SJSA1 (cell line): ENCODE measurements at regions not wholly inside any gene's neighbourhood (a gene's known extent, or its start where the extent isn't known, plus 50 kb on each side); places are given as distances from the start of the nearest gene placed in this dataset.
A peak's percentile ranks its signal among the peaks of the same experiment; 100 is the strongest.
"Not testable (repeated sequence)": the region's sequence is repeated elsewhere in the genome, so short reads cannot be mapped to it uniquely, and the experiment has no call there.

Experiments
- DNase-seq, 2 experiments: peaks; one replicate each; pipeline ENCODE4 v3.0.0-alpha.2; 2015 to 2020; ENCODE audit warnings: low spot score in 2 of 2, low read depth in 1 of 2
- H3K27ac ChIP-seq: fragments of 250-450 bp; sonication (Bioruptor Pico); 2 replicates; pipeline ENCODE4 v1.5.1; 2020; ENCODE audit warnings: mild to moderate bottlenecking, moderate library complexity
- H3K27me3 ChIP-seq: fragments of 250-450 bp; sonication (Bioruptor Pico); replicated peaks from 2 replicates; pipeline ENCODE4 v1.5.1; 2020; ENCODE audit warnings: mild to moderate bottlenecking, moderate library complexity
- H3K36me3 ChIP-seq: fragments of 250-450 bp; sonication (Bioruptor Pico); 2 replicates; pipeline ENCODE4 v1.5.1; 2020; ENCODE audit warnings: mild to moderate bottlenecking
- H3K4me1 ChIP-seq: fragments of 250-450 bp; sonication (Bioruptor Pico); replicated peaks from 2 replicates; pipeline ENCODE4 v1.6.1; 2021; ENCODE audit warnings: mild to moderate bottlenecking
- H3K4me3 ChIP-seq: fragments of 250-450 bp; sonication (Bioruptor Pico); 2 replicates; pipeline ENCODE4 v1.5.1; 2020; ENCODE audit warnings: mild to moderate bottlenecking
- H3K9me3 ChIP-seq: fragments of 250-450 bp; sonication (Bioruptor Pico); replicated peaks from 2 replicates; pipeline ENCODE4 v1.5.1; 2020; ENCODE audit warnings: mild to moderate bottlenecking

GRCh38 chr1:230569201-230569600 is 73.1 kb upstream of the COG2 start:
- H3K27me3 ChIP-seq, result no peaks in the 10 kb centered on the region
- no peaks in the 10 kb centered on the region for H3K4me1 ChIP-seq
- no peak overlapping the region for H3K27ac ChIP-seq
- no peak for DNase-seq
- no peaks in the 10 kb centered on the region for H3K9me3 ChIP-seq
- no peaks in the 10 kb centered on the region for H3K36me3 ChIP-seq
- no peak overlapping the region for H3K4me3 ChIP-seq

DNA sequence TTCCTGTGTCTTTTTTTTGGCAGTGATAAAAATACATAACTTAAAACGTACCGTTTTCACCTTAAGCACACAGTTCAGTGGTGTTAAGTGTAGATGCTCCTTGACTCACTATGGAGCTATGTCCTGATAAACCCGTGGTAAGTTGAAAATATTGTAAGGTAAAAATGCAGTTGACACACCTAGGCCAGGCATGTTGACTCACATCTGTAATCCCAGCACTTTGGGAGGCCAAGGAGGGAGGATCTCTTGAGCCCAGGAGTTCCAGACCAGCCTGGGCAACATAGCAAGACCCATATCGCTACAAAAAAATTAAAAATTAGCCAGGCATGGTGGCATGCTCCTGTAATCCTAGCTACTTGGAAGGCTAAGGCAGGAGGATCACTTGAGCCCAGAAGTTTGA is 73.6 kb upstream of the COG2 start:
- Histone ChIP-seq H3K36me3 (no peaks in the 10 kb centered on the region), H3K4me3 (no peak overlapping the region), H3K27ac (no peak overlapping the region), H3K9me3 (no peaks in the 10 kb centered on the region), H3K27me3 (no peaks in the 10 kb centered on the region), H3K4me1 (no peaks in the 10 kb centered on the region)
- DNase-seq, result no peak

DNA sequence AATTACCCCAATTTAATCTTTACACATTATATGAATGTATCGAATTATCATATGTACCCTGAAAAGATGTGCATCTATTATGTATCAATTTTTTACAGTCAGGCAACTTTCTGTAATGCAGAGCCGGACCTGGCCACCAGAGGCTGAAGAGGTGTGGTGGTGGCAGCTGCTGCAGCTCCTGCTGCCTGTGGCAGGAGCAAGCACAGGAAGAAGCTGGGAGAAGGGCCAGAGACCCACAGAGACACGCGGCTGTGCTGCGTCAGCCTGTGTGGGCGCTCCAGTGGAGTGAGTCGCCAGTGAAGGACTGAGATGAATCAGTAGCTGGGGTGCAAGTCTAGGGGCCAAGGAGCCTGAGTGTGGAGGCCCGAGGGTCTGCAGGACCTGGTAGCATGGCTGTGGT is 74.3 kb upstream of the COG2 start:
- no peak overlapping the region for H3K4me3 ChIP-seq

DNA sequence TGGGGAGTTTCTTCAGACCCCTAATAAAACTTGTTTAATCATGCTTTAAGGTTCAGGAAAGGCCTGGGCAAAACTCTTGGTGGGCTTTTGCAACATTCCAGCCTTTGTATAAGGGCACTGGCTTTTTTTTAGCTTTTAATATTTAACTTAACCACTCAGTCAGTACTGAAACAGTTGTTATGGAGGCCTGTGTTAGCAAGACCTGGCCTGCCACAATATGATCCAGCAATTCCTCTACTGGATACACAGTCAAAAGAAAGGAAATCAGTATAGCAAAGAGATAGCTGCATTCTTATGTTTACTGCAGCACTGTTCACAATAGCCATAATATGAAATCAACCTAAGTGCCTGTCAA is 75.1 kb upstream of the COG2 start:
- Histone ChIP-seq H3K9me3 (no peaks in the 10 kb centered on the region), H3K27ac (no peak overlapping the region), H3K27me3 (no peaks in the 10 kb centered on the region), H3K4me3 (no peak overlapping the region), H3K36me3 (no peaks in the 10 kb centered on the region), H3K4me1 (no peaks in the 10 kb centered on the region)
- DNase-seq, result no peak

More for the DNA sequence above, 74.3 kb upstream of the COG2 start:
- no peaks in the 10 kb centered on the region for H3K9me3 ChIP-seq
- no peaks in the 10 kb centered on the region for H3K27me3 ChIP-seq
- no peak overlapping the region for H3K27ac ChIP-seq
- H3K4me1 ChIP-seq, result no peaks in the 10 kb centered on the region
- H3K36me3 ChIP-seq, result no peaks in the 10 kb centered on the region
- no peak for DNase-seq

DNA sequence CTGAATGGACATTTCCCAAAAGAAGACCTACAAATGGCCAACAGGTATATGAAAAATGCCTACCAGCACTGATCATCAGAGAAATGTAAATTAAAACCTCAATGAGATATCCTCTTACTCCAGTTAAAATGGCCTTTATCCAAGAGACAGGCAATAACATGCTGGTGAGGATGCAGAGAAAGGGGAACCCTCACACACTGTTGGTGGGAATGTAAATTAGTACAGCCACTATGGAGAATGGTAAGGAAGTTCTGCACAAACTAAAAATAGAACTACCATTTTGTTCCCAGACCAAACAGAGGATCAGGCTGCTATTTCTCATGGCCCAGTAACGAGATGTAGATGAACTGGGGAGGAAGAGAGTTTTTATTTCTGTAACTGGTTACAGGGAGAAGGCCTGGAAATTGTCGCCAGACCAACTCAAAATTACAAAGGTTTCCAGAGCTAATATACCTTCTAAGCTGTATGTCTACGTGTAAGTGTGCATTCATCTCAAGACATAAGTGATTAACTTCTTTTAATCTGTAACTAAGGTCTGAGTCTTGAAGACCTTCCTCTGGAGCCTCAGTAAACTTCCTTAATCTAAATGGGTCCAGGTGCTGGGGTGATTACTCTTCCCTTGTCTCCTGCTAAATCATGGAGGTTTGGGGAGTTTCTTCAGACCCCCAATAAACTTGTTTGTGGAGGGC is 75.6 kb upstream of the COG2 start:
- H3K9me3 ChIP-seq, H3K4me3 ChIP-seq, DNase-seq: not testable (repeated sequence)

GRCh38 chr1:230565141-230565540 is 77.1 kb upstream of the COG2 start:
- no peaks in the 10 kb centered on the region for H3K9me3 ChIP-seq
- no peak overlapping the region for H3K4me3 ChIP-seq

More for the DNA sequence above, 75.6 kb upstream of the COG2 start:
- H3K27me3 ChIP-seq, H3K36me3 ChIP-seq, H3K4me1 ChIP-seq, H3K27ac ChIP-seq: not testable (repeated sequence)

GRCh38 chr1:230563591-230563990 is 78.7 kb upstream of the COG2 start:
- no peak for DNase-seq
- Histone ChIP-seq H3K36me3 (no peaks in the 10 kb centered on the region), H3K27me3 (no peaks in the 10 kb centered on the region), H3K9me3 (no peaks in the 10 kb centered on the region), H3K4me1 (no peaks in the 10 kb centered on the region), H3K4me3 (no peak overlapping the region), H3K27ac (no peak overlapping the region)

More at GRCh38 chr1:230565141-230565540, 77.1 kb upstream of the COG2 start:
- DNase-seq, result no peak
- no peaks in the 10 kb centered on the region for H3K4me1 ChIP-seq
- no peaks in the 10 kb centered on the region for H3K36me3 ChIP-seq
- H3K27ac ChIP-seq, result no peak overlapping the region
- no peaks in the 10 kb centered on the region for H3K27me3 ChIP-seq

GRCh38 chr1:230561570-230561969 is 80.7 kb upstream of the COG2 start:
- Histone ChIP-seq H3K4me1 (no peaks in the 10 kb centered on the region), H3K27me3 (no peaks in the 10 kb centered on the region), H3K4me3 (no peak overlapping the region), H3K27ac (no peak overlapping the region), H3K9me3 (no peaks in the 10 kb centered on the region), H3K36me3 (no peaks in the 10 kb centered on the region)
- DNase-seq, result no peak

GRCh38 chr1:230558324-230558723 is 84.0 kb upstream of the COG2 start:
- no peak overlapping the region for H3K4me3 ChIP-seq
- H3K4me1 ChIP-seq, result no peaks in the 10 kb centered on the region
- no peaks in the 10 kb centered on the region; the same call in 1 of the 2 replicates for H3K9me3 ChIP-seq
- no peak for DNase-seq
- H3K27ac ChIP-seq, result no peak overlapping the region
- no peaks in the 10 kb centered on the region for H3K27me3 ChIP-seq
- H3K36me3 ChIP-seq, result no peaks in the 10 kb centered on the region

DNA sequence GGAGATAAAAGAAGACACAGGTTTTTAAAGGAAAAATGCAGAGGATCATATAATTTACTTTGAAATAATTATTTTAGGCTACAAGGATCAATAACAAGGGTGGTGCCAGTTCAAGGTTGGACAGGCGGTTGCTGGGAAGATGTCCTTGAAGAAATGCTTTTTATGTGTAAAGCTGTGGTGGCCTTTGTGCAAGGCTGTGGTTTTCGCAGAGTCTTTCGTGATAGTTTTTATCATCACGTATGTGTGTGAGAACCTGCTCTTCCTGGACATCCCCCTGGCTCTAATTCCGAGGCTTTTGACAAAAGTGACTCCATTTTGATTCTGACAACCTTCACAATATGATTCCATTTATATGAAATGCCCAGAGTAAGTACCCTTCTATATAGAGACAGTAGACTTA is 85.8 kb upstream of the COG2 start:
- H3K4me1 ChIP-seq, result no peaks in the 10 kb centered on the region
- H3K27me3 ChIP-seq, result no peaks in the 10 kb centered on the region
- DNase-seq, result no peak
- H3K27ac ChIP-seq, result no peak overlapping the region
- H3K9me3 ChIP-seq, result no peaks in the 10 kb centered on the region; the same call in 1 of the 2 replicates
- H3K36me3 ChIP-seq, result no peaks in the 10 kb centered on the region
- H3K4me3 ChIP-seq, result no peak overlapping the region

DNA sequence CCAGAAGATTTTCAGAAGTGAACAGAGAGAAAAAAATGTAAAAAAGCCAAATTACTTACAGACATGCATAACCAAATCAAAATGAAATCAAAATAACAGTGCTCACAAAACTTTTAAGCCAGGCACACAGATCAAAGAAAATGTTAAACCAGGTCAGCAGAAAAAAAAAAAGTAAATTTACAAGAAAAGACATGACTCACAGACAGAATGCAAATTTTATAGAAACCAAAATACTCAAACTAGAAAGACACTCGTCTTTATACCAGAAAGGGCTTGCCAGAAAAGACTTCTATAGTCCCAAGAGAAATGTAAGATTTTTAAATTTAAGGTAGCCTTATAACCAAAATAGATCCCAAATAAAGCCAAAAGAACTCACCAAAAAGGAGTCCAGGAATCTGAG is 86.5 kb upstream of the COG2 start:
- Histone ChIP-seq H3K9me3 (no peaks in the 10 kb centered on the region; the same call in 1 of the 2 replicates), H3K4me1 (no peaks in the 10 kb centered on the region), H3K36me3 (no peaks in the 10 kb centered on the region), H3K27ac (no peak overlapping the region), H3K27me3 (no peaks in the 10 kb centered on the region), H3K4me3 (no peak overlapping the region)
- DNase-seq, result no peak

DNA sequence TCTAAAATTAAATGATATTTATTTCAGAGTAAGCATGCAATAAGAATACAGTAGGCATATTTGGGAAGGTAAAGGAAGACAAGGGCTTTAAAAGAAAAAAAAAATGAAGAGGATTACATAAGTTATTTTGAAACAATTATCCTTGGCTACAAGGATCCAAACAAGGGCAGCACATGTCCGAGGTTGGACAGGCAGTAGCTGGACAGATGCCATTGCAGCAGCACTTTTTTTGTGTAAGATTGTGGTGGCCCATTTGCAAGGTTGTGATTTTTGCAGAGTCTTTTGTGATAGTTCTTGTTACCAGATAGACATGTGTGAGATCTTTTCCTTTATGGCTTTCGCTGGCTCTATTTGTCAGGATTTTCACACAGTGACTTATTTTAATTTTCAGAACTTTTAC is 89.4 kb upstream of the COG2 start:
- Histone ChIP-seq H3K27me3 (no peaks in the 10 kb centered on the region), H3K9me3 (no peaks in the 10 kb centered on the region; the same call in 1 of the 2 replicates), H3K36me3 (no peaks in the 10 kb centered on the region), H3K27ac (no peak overlapping the region), H3K4me1 (peaks cover 6% of the 10 kb centered on the region; the same call in 1 of the 2 replicates), H3K4me3 (no peak overlapping the region)
- no peak for DNase-seq

DNA sequence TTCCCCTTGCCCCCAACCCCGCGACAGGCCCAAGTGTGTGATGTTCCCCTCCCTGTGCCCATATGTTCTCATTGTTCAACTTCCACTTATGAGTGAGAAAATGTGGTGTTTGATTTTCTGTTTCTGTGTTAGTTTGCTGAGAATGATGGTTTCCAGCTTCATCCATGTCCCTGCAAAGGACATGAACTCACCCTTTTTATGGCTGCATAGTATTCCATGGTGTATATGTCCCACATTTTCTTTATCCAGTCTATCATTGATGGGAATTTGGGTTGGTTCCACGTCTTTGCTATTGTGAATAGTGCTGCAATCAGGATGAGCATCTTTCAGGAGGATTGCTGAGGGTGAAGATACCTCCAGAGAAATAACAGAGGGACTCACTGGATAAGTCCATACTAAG is 91.3 kb upstream of the COG2 start:
- not testable (repeated sequence) for H3K36me3 ChIP-seq, DNase-seq, H3K4me1 ChIP-seq, H3K27me3 ChIP-seq, H3K4me3 ChIP-seq, H3K9me3 ChIP-seq, H3K27ac ChIP-seq

GRCh38 chr1:230550428-230550827 is 91.9 kb upstream of the COG2 start:
- H3K4me1 ChIP-seq, result peaks cover 6% of the 10 kb centered on the region; the same call in 1 of the 2 replicates
- no peaks in the 10 kb centered on the region for H3K27me3 ChIP-seq
- no peak overlapping the region for H3K4me3 ChIP-seq
- H3K36me3 ChIP-seq, result no peaks in the 10 kb centered on the region
- no peaks in the 10 kb centered on the region; the same call in 1 of the 2 replicates for H3K9me3 ChIP-seq
- H3K27ac ChIP-seq, result no peak overlapping the region
- DNase-seq, result peak in 1 of 2 experiments; percentile 28

DNA sequence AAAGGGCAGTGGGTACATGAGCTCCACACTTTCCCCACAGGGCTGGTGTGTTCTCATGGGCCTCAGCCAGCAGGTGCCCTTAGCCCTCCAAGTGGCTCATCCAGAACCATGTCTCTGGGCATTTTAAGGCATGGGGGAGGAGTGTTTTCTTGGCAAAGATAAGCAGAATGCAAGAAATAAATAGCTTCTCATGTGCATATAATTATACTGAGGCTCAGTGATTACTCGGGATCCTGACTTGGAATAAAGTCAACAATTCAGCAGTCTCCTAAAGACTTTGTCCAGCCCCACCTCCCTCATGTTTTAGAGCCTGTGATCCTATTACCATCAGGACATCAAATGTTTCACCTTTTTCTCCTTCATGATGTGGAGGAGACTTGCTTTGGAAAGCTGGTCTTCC is 92.7 kb upstream of the COG2 start:
- H3K27ac ChIP-seq, result no peak overlapping the region
- no peak for DNase-seq
- H3K4me1 ChIP-seq, result peaks cover 6% of the 10 kb centered on the region; the same call in 1 of the 2 replicates
- no peaks in the 10 kb centered on the region; the same call in 1 of the 2 replicates for H3K9me3 ChIP-seq
- H3K4me3 ChIP-seq, result no peak overlapping the region
- H3K27me3 ChIP-seq, result no peaks in the 10 kb centered on the region
- no peaks in the 10 kb centered on the region for H3K36me3 ChIP-seq
